GM18520 (cell line): ENCODE measurements at regions not wholly inside any gene's neighbourhood (a gene's known extent, or its start where the extent isn't known, plus 50 kb on each side); places are given as distances from the start of the nearest gene placed in this dataset.
"Not testable (repeated sequence)": the region's sequence is repeated elsewhere in the genome, so short reads cannot be mapped to it uniquely, and the experiment has no call there.

Source experiments
- ATAC-seq: cut with Tn5 transposase; IDR thresholded peaks from one replicate; pipeline ENCODE4 v1.9.1; 2021; ENCODE audit not compliant: unreplicated experiment

- ATAC-seq: no peak
These were observed 85.2 kb downstream of the POLR1F start for GRCh38 chr7:19623676-19624075.

- no peak for ATAC-seq
These were observed 87.1 kb downstream of the POLR1F start for GRCh38 chr7:19621740-19622139.

- ATAC-seq: no peak
These were observed 88.4 kb downstream of the POLR1F start for GRCh38 chr7:19620470-19620869.

- ATAC-seq: no peak
These were observed 89.7 kb downstream of the POLR1F start for GRCh38 chr7:19619122-19619521.

GRCh38 chr7:19617901-19618300 is 90.9 kb downstream of the POLR1F start:
- no peak for ATAC-seq

GRCh38 chr7:19610194-19610943 is 98.5 kb downstream of the POLR1F start:
- ATAC-seq: no peak

- ATAC-seq: no peak
These were observed 119.4 kb downstream of the POLR1F start for GRCh38 chr7:19589446-19589845.

- ATAC-seq: no peak
These were observed 121.5 kb downstream of the POLR1F start for GRCh38 chr7:19587291-19587690.

GRCh38 chr7:19585761-19586160 is 123.1 kb downstream of the POLR1F start:
- no peak for ATAC-seq

GRCh38 chr7:19575909-19576557 is 132.8 kb downstream of the POLR1F start:
- no peak for ATAC-seq

- no peak for ATAC-seq
These were observed 134.7 kb downstream of the POLR1F start for GRCh38 chr7:19574131-19574530.

- ATAC-seq: no peak
These were observed 136.3 kb downstream of the POLR1F start for GRCh38 chr7:19572566-19572965.

- ATAC-seq: no peak
These were observed 141.8 kb downstream of the POLR1F start for GRCh38 chr7:19567011-19567410.

GRCh38 chr7:19565602-19566001 is 143.2 kb downstream of the POLR1F start:
- ATAC-seq: no peak

- ATAC-seq: no peak
These were observed 147.6 kb downstream of the POLR1F start for GRCh38 chr7:19561121-19561805.

GRCh38 chr7:19560111-19560883 is 148.5 kb downstream of the POLR1F start:
- ATAC-seq: no peak

GRCh38 chr7:19558527-19558926 is 150.3 kb downstream of the POLR1F start:
- no peak for ATAC-seq

- no peak for ATAC-seq
These were observed 150.9 kb downstream of the POLR1F start for GRCh38 chr7:19557726-19558465.

- no peak for ATAC-seq
These were observed 154.3 kb downstream of the POLR1F start for GRCh38 chr7:19554581-19554980.

GRCh38 chr7:19552576-19552975 is 156.3 kb downstream of the POLR1F start:
- no peak for ATAC-seq

GRCh38 chr7:19549246-19549645 is 159.6 kb downstream of the POLR1F start:
- ATAC-seq: not testable (repeated sequence)
